HG03064 (cell line): ENCODE measurements at regions not wholly inside any gene's neighbourhood (a gene's known extent, or its start where the extent isn't known, plus 50 kb on each side); places are given as distances from the start of the nearest gene placed in this dataset.
A peak's percentile ranks its signal among the peaks of the same experiment; 100 is the strongest.

Source experiments
- ATAC-seq: cut with Tn5 transposase; IDR thresholded peaks from one replicate; pipeline ENCODE4 v1.9.1; 2021; ENCODE audit warnings: low read depth; ENCODE audit not compliant: unreplicated experiment

DNA sequence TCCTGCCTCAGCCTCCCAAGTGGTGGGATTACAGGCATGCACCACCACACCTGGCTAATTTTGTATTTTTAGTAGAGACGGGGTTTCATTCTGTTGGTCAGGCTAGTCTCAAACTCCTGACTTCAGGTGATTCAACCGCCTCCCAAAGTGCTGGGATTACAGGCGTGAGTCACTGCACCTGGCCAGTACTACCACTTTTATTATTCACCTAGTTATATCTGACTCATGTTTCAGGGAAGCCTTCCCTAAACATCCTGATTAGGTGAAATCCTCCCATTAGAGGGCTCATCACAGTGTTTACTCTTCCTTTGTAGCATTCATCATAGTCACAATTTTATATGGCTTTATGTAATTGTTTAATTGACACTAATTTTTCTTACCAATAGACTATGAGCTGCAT is 295.3 kb upstream of the SOX5 start:
- no peak for ATAC-seq

DNA sequence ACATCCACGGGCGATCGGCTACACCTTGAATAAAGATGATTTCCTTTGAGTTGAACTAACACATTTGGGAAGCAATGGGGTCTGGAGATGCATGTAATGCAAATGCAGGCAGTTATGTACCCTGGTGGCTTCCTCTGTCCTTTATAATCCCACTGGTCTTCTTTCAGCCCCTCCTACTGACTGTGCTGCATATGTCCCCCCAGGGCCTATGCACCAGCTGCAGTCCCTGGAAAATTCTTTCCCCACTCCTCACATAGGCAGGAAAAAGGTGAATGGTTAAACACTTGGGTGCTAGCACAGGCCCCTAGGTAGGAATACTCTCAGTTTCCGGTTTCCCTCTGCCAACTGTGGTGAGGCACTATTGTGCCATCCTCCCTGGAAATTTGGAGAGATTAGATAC is 294.8 kb upstream of the SOX5 start:
- no peak for ATAC-seq

DNA sequence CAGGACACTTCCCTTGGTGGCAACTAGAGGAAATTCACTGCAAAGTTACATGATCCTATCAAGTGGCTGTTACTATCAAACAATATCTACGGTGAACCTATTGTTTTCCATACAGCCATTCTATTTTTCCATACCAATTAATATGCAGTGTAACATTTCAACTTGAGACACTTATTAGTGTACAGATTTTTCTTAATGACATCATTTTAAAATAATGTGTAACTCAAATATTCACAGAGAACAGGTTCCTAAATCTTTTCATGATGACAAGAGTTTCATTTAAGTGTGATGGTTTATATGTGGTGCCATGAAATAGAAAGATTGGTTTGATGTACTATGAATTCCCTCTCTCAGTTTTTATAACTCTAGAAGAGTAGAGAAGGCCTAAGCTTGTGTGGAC is 291.2 kb upstream of the SOX5 start:
- ATAC-seq = no peak

DNA sequence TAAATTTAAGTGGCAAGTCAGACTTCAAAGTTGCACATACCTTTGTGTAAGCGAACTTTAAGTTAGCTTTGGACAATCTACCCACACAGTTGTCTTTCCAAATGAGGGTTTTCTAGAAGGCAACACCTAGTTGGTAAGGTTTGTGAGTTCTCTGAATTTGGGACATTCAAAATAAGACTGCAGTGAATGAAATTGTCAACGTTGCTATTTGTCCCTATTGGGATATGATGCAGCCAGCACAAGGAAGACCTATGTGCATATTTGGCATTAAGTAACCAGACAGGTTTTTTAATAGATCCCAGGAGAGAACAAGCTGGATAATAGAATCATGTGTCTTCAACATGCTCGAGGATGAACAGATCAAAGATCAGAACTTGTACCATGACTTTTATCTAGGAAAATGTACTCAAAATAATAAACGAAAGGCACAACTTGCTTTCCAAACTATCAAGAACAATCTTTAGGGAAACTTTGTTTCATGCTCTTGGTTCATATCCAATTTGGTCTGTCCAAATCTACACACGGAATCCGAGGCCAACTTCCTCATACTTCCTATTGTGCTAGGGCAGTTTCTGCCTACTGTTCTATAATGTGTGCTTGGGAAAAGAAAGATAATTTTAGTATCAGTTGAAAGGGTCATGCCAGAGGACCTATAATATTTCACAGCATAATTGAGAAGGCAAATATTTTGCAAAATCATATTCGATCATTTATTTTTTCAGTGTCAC is 284.2 kb upstream of the SOX5 start:
- ATAC-seq = no peak

DNA sequence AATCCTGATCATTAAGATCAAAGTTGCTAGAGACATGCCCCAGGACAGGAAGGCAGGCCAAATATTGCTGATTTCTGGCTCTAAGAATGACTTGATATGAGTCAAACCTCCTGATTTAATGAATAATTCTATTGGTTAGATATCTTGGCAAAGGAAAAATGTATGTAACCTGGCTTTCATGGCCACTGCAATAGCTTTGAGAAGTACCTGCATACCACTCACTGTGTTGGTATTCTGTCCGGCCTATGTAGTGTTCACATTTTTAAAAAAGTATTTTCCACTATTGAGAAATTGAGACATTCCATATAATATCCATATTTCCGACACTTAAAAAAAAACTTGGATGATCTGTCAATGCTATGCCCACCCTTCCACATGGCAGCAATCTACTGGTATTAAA is 283.1 kb upstream of the SOX5 start:
- no peak for ATAC-seq

DNA sequence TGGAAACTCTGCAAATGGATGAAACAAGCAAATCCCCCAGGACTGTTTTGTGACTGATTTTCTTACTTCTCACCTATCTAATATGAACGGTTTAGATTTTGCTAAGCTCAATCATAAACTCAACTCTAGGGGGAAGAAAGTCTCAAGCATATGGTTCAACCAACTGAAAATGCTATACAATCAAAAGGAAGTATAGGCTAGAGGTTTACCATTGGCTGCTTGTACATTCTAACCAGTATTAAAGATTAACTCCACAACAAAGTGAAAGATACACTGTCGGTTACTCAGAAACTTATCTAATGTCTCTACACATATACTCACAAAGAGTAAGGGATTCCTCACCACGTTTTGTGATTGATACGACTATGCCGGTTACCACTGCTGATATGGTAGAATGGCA is 281.8 kb upstream of the SOX5 start:
- ATAC-seq = peak; percentile 85

DNA sequence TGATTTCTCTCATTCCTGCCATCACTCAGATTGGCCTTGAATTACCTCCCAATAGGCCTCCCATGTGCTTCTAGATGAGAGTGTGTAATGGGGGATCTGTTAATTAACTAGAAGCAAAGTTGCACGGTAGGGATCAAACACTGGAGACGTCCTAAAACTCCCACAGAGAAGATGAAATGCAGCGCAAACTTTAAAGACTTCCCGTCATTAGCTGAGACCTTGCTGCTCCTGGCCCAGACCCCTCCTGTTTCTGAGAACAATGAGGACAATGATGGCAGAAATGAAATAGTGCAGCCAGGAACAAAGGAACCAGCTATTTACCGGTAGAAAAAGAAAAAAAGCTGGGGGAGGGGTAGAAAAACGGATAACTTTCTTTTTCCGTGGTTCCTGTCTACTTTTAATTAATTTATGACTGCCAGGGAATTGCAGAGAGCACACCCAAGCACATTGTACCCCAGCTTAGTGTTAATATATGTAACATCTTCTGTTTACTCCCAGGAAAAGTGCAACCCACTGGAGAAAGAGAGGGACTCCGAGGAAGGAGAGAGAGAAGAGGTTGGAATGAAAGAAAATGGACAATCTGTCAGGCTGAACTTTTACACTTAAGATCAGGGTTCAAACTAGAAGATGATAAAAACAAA is 280.7 kb upstream of the SOX5 start:
- ATAC-seq = no peak

DNA sequence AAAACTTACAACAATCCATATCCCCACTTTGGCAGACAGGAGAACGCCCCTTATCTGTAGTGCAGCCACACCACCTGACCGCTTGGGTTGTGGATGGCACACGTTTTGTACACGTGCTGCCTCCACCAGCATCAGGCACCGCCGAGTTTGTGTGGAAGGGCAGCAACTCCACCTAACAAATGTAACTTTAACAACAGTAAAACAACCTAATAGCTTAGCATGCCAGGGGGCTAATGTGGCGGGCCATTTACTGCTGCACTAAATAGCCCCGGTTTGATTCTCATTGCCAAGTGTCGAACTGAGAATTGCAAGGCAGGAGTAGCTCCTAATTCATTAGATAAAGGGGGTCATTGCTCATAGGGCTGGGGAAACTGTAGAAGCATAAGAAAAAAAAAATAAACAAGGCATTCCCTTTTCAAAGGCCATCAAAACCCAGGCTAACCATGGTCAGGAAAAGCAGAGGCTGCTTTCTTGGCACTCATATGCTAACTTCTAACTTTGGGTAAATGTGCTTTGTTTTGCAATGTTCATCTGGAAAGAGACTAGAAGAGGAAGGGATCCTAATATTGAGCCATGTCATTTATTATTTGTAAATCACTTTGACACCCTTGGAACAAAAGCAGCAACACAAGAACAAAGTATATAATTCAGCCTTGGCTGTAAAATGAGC is 279.7 kb upstream of the SOX5 start:
- no peak for ATAC-seq

DNA sequence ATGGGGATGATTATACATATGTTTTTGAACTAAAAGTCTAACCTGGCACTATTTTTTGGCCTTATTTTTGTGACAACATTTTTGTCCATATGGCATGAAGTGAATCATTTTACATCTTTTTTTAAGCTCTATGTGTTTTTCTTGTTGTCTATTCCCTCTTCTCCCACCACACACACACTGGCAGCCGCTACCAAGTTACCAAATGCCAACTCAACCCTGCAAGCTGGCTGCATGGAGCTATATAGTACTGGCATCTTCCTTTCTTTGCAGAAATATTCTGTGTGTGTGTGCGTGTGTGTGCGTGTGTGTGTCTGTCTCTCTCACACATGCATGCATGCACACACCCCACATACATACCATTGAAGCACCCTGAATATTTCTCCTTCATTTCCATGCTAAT is 278.9 kb upstream of the SOX5 start:
- ATAC-seq = no peak

DNA sequence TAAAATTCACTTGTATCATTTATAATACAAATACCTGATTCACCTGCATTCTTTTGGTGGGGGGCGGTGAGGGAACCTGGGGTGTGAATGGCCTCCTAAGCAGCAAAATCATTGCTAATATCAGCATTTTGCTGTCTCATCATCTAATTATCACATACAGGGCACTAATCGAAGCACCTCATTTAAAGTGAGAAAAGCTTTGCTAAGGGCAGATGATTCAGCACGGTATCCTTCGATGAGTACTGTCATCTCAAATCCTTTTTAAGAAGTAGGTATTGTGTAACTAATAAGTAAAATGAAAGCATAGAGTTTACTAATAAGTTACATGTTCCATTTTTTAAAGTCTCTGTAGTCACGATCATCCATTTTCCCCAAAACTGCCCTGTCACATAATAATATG is 278.1 kb upstream of the SOX5 start:
- no peak for ATAC-seq

DNA sequence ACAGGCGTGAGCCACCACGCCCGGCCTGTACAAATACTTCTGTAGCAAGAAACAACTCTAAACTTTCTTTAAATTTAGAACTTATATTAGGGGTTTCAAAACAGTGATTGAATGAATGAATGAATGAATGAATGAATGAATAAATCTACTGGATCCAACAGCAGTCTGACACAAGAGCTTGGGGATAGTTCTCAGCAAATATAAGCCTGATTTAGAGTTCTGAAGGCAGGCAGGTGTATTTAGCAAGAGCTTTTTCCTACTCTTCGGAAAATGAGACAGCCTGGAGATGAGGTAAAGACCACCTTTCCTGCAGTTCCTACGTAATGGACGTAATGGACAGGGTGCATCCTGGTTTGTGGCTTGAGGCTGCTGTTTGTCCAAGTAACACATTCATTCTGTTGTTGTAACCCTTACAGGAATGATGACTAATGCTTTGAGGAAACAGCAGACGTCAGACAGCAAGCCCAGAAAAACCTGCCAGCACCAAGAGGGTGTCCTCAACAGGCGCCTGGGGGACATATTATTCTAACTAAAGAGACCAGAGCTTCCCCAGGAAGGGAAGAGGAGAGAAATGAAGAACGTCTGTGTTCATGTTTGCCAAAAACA is 277.4 kb upstream of the SOX5 start:
- no peak for ATAC-seq

DNA sequence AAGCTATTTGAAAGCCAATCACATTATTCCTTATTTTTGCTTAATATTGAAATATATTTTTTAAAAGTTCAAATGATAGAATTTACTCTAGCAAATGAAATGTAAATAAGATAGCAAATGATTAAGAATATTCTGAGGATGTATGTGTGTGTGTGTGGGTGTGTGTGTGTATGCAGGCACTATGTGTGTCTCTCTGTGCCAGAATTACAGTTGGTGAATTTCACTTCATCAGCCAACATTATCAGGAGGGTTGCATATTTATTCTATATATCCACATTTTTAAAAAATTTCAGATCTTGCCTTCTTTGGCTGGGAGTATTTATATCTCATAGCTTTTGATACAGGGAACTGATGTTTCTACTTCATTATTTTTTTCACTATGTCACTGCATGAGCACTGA is 274.9 kb upstream of the SOX5 start:
- ATAC-seq = no peak

DNA sequence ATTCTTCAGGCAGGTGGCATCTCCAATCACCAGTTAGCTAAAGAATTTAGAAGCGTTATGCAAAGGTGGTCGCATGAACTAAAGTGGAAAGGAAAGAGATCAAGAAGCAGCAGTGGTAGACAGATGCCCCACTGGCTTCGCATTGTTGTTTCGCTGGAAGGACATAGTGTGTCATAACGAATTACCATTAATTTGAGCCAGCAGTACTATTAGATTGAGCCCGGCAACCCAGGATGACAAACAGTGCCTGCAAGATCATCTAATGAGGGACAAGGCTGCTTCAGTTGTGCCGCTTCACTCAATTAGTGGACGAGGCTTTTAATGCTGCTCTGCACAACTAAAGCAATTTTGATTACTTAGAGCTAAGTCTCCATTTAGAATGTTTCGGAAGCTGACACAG is 274.5 kb upstream of the SOX5 start:
- ATAC-seq = no peak

DNA sequence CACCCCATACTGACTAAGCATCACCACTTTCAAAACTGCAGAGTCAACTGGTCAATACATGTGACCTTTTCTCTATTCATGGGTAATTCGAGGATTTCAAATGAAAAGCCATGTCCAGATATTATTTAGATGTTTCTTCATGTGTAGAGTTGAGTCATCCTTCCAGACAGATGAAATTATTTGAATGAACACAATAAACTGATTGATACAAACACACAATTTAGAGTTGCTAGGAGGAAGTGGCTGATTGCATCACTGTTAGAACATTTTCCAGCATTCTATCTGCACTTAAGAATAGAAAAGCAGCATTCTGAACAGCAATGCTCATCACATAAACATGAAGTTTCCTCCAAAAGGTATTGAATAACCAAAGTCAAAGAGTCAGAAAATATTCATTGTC is 273.5 kb upstream of the SOX5 start:
- ATAC-seq = no peak

DNA sequence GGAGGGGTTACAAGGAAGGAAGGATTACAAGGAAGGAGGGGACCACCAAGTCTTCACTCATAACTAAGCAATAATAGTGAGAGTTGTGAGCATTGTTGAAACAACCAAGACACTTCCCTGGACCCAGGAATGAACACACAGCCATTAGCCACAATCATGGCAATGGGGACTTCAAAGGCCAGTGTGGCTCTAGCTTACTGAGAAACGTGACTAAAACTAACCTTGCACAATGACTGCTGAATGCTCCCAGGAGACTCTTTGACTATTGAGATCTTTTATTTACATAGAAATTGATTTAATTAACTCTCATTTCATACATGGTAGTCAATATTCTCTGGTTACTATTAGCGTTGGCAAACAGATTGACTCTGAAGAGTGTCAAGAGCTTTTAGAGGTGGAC is 263.0 kb upstream of the SOX5 start:
- no peak for ATAC-seq

DNA sequence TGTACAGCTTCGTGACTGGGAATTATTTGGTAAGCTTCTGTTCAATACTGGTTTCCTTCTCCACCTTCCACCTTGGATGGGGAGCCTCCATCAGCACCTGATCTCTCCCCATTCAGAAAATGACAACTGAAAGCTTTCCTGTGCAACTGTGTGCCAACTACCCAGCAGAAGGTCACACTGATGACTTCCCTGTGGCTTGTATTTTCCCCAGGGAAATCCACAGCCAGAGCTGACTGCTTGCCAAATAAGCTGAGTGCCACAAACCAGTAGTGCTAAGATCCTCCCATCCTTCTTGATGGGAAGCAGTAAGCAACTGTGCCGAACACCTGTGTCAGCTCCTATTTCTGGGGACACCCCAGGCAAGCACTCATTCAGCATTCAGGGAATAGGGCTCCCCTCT is 257.2 kb upstream of the SOX5 start:
- no peak for ATAC-seq

DNA sequence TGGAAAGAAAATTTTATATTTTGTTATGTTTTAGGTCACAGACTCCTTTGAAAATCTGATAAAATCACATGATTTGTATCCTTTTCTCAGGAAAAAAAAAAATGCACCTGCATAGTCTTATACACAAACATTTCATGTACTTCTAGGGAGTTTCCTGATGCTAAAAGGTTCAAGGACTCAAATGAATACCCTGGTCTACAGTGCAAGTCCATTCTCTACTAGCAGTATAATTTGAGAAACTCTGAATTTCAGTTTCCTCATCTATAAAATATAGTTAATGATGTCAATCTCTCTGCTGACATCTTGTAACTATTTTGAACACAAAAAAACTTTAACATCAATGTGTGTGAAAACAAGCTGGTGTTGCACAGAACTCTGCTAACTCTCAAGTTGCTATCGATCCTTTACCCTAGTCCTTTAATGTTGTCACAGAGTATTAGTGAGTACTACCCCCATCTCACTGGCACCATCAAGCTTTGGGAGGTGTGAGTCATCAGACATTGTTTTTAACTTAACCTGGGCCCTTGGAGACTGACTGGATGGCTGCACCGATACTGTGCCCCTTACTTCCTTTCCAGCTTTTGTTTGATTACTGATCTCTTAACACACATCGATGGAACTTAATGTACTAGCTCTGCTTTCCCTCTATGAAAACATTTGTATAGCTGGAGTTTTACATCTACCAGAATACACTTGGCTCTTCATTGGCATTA is 251.9 kb upstream of the SOX5 start:
- ATAC-seq = no peak

DNA sequence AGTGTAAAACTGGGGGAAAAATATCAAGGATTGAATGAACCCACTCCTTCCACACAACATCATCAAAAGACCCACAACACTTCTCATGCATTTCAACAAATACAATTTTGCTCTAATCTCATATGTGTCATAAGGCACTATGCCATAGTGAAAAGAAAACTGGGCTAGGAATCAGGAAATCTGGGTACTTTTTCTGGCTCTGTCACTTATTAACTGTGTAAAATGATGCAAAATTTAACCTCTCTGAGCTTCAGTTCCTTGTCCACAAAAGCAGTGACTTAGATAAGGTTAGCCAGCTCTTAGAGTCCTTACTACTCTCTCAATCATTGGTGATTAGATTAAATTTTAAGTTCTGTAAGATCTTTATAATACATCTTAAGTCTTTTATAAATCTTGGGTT is 250.5 kb upstream of the SOX5 start:
- ATAC-seq = no peak

DNA sequence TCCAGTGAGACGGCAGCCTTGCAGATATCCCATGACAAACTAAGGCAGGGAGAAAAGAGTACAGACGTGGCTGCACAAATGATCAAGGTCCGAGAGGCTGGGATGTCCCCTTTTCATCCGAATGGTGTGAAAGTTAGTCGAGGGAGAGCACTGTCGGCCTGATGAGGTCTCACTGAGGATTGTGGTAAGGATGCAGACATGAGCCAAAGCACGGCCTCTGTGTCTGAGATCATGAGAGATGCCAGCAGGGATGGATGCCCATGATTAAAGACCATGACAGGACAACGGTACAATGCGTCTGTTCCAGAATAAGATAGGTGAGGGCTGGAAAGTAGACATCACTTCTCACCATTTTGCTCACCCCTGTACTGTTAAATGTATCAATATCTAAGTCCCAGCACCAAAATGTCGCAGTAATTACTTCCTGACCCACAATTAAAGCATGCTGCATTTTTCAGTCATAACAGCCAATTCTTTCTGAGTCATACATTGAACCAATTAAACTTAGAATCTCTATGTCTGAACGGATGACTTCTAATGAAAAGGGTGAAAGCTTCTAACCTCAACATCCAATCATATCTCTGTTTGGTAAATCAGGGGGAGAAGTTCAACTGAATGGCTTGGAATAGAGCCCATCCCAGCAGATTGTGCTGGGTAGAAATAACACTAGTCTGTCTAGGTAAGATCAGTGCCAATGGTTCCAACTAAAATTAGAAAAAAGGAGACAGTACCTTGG is 249.6 kb upstream of the SOX5 start:
- no peak for ATAC-seq

DNA sequence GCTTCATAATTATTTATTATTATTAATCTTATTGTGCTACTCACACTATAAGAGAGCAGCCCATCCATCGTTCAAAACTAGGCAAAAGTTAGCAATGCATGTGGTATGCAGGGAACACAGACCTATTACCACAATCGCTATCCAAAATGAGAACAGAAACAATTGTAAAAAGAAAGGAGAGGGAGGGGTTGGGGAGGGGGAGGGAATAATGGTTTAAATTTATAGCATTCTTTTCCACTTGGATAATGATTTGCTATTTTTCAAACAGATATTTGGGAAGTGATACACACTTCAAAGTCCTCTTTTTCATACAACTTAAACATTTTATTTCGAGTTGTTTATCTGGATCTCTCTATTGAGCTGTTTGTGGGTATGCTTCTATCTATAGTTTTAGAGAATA is 248.6 kb upstream of the SOX5 start:
- no peak for ATAC-seq
